NCI-H2171 (cell line): ENCODE measurements at regions not wholly inside any gene's neighbourhood (a gene's known extent, or its start where the extent isn't known, plus 50 kb on each side); places are given as distances from the start of the nearest gene placed in this dataset.
"Not testable (repeated sequence)": the region's sequence is repeated elsewhere in the genome, so short reads cannot be mapped to it uniquely, and the experiment has no call there.

Experiments used
- DNase-seq: peaks from one replicate; lab custom pipeline; 2025; lab: John Stamatoyannopoulos, UW

- not testable (repeated sequence) for DNase-seq
Observed at GRCh38 chr2:111533557-111534247, 350.3 kb downstream of the ANAPC1 start.

- DNase-seq = no peak
Observed at GRCh38 chr2:111534910-111535352, 349.1 kb downstream of the ANAPC1 start.

- DNase-seq = no peak
Observed at GRCh38 chr2:111535404-111535803, 348.6 kb downstream of the ANAPC1 start.

GRCh38 chr2:111537078-111537655, 346.8 kb downstream of the ANAPC1 start:
- no peak for DNase-seq

GRCh38 chr2:111539991-111540390, 344.0 kb downstream of the ANAPC1 start:
- DNase-seq = not testable (repeated sequence)

- not testable (repeated sequence) for DNase-seq
Observed at GRCh38 chr2:111542120-111542774, 341.7 kb downstream of the ANAPC1 start.

GRCh38 chr2:111544006-111544405, 340.0 kb downstream of the ANAPC1 start:
- not testable (repeated sequence) for DNase-seq

- not testable (repeated sequence) for DNase-seq
Observed at GRCh38 chr2:111545723-111546431, 338.1 kb downstream of the ANAPC1 start.

GRCh38 chr2:111546578-111546977, 337.4 kb downstream of the ANAPC1 start:
- DNase-seq = not testable (repeated sequence)

- DNase-seq = not testable (repeated sequence)
Observed at GRCh38 chr2:111549174-111549573, 334.8 kb downstream of the ANAPC1 start.

GRCh38 chr2:111551428-111551827, 332.6 kb downstream of the ANAPC1 start:
- DNase-seq = not testable (repeated sequence)

GRCh38 chr2:111552625-111553024, 331.4 kb downstream of the ANAPC1 start:
- not testable (repeated sequence) for DNase-seq

- DNase-seq = not testable (repeated sequence)
Observed at GRCh38 chr2:111559301-111559700, 324.7 kb downstream of the ANAPC1 start.

GRCh38 chr2:111559814-111560213, 324.2 kb downstream of the ANAPC1 start:
- not testable (repeated sequence) for DNase-seq

GRCh38 chr2:111566068-111566467, 317.9 kb downstream of the ANAPC1 start:
- DNase-seq = not testable (repeated sequence)

GRCh38 chr2:111567233-111567632, 316.8 kb downstream of the ANAPC1 start:
- not testable (repeated sequence) for DNase-seq

- DNase-seq = not testable (repeated sequence)
Observed at GRCh38 chr2:111569356-111570199, 314.4 kb downstream of the ANAPC1 start.

- not testable (repeated sequence) for DNase-seq
Observed at GRCh38 chr2:111570300-111571114, 313.5 kb downstream of the ANAPC1 start.

GRCh38 chr2:111574803-111575202, 309.2 kb downstream of the ANAPC1 start:
- not testable (repeated sequence) for DNase-seq

- DNase-seq = not testable (repeated sequence)
Observed at GRCh38 chr2:111577154-111577885, 306.7 kb downstream of the ANAPC1 start.
